NT2/D1 (cell line): ENCODE measurements at regions not wholly inside any gene's neighbourhood (a gene's known extent, or its start where the extent isn't known, plus 50 kb on each side); places are given as distances from the start of the nearest gene placed in this dataset.

Experiments
- SUZ12 ChIP-seq: IDR thresholded peaks from 2 replicates; pipeline ENCODE4 v1.6.1; 2011; ENCODE audit not compliant: insufficient read length, insufficient read depth; ENCODE audit errors: extremely low read depth
- YY1 ChIP-seq: IDR thresholded peaks from 2 replicates; pipeline ENCODE4 v1.6.1; 2011; ENCODE audit not compliant: insufficient read length, insufficient read depth

DNA sequence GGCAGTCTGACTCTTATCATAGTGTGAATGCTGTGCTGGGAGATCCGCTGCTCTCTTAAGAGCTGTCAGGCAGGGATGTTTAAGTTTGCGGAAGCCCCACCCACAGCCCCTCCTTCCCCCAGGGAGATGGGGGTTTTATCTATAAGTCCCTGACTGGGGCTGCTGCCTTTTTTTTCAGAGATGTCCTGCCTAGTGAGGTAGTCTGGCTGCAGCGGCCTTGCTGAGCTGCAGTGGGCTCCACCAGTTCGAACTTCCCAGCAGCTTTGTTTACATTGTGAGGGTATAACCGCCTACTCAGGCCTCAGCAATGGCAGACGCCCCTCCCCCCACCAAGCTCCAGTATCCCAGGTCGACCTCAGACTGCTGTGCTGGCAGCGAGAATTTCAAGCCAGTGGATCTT, 75.7 kb upstream of the UST start:
- TF ChIP-seq SUZ12 (no peak), YY1 (no peak)
